H1 (cell line): ENCODE measurements at regions not wholly inside any gene's neighbourhood (a gene's known extent, or its start where the extent isn't known, plus 50 kb on each side); places are given as distances from the start of the nearest gene placed in this dataset.

ENCODE experiments used
- CTCF ChIA-PET: fragments of 300-600 bp; sonication (Branson Sonifier 250); formaldehyde crosslinking; loops from one replicate; lab custom pipeline; 2021; ENCODE audit not compliant: partially characterized antibody; lab: Charles Lee
- POLR2A ChIA-PET: fragments of 300-600 bp; sonication (Branson Sonifier 250); formaldehyde crosslinking; loops from one replicate; lab custom pipeline; 2021; ENCODE audit warnings: inconsistent platforms; ENCODE audit not compliant: partially characterized antibody; lab: Charles Lee
- DNase-seq, 2 experiments: peaks; one replicate each; pipeline versions ENCODE4 v3.0.0 to v3.0.0-alpha.2; 2010 to 2022; ENCODE audit warnings: low spot score in 2 of 2, low read depth in 1 of 2, mixed read lengths in 1 of 2
- FAIRE-seq: peaks from 2 replicates; lab custom pipeline; 2011; peaks lifted over from hg19 to GRCh38; lab: Jason Lieb, UNC
- H2AFZ ChIP-seq: 2 replicates; pipeline ENCODE4 v1.8.1; 2012; ENCODE audit warnings: low read length, inconsistent platforms
- H2AK5ac ChIP-seq: 2 replicates; pipeline ENCODE4 v1.6.1; 2013; ENCODE audit warnings: low read depth, low read length
- H2BK120ac ChIP-seq: replicated peaks from 2 replicates; pipeline ENCODE3; 2013; ENCODE audit warnings: low read depth, low read length, inconsistent platforms
- H2BK12ac ChIP-seq: 2 replicates; pipeline ENCODE4 v1.6.1; 2013; ENCODE audit warnings: low read depth, low read length
- H2BK15ac ChIP-seq: 2 replicates; pipeline ENCODE4 v1.6.1; 2013; ENCODE audit warnings: low read length
- H2BK20ac ChIP-seq: 2 replicates; pipeline ENCODE4 v1.6.1; 2013; ENCODE audit warnings: low read length
- H2BK5ac ChIP-seq: 2 replicates; pipeline ENCODE4 v1.6.1; 2013; ENCODE audit warnings: low read depth, low read length
- H3K14ac ChIP-seq: 2 replicates; pipeline ENCODE4 v1.6.1; 2013; ENCODE audit warnings: inconsistent platforms; ENCODE audit not compliant: insufficient read length
- H3K18ac ChIP-seq: 2 replicates; pipeline ENCODE4 v1.6.1; 2013; ENCODE audit warnings: low read length; ENCODE audit errors: extremely low read depth
- H3K23ac ChIP-seq: 2 replicates; pipeline ENCODE4 v1.6.1; 2013; ENCODE audit warnings: inconsistent platforms; ENCODE audit not compliant: insufficient read length
- H3K23me2 ChIP-seq: 2 replicates; pipeline ENCODE4 v1.6.1; 2013; ENCODE audit warnings: low read depth, low read length
- H3K27ac ChIP-seq: 2 replicates; pipeline ENCODE4 v1.6.1; 2011; ENCODE audit warnings: low read depth, low read length, inconsistent platforms
- H3K27me3 ChIP-seq, 4 experiments: replicated peaks in 1 of 4; 1 replicate in 1 of 4; 2 replicates in 3 of 4; pipeline versions ENCODE4 v1.6.1 to v1.8.1; 2011 to 2013; ENCODE audit warnings: low read length in 3 of 4, mild to moderate bottlenecking in 3 of 4, inconsistent platforms in 2 of 4, mixed read lengths in 2 of 4, moderate library complexity in 1 of 4; ENCODE audit not compliant: control insufficient read depth in 3 of 4, insufficient read depth in 3 of 4; ENCODE audit errors: extremely low read depth in 1 of 4
- H3K36me3 ChIP-seq, 4 experiments: 2 replicates each; pipeline versions ENCODE4 v1.6.1 to v1.8.1; 2011 to 2013; ENCODE audit warnings: mild to moderate bottlenecking in 4 of 4, low read length in 3 of 4, moderate library complexity in 2 of 4, control low read depth in 1 of 4, inconsistent platforms in 1 of 4; ENCODE audit not compliant: insufficient read depth in 4 of 4, control insufficient read depth in 2 of 4
- H3K4ac ChIP-seq: replicated peaks from 2 replicates; pipeline ENCODE3; 2013; ENCODE audit warnings: low read length, low read depth, mixed read lengths, inconsistent platforms; ENCODE audit not compliant: insufficient read length
- H3K4me1 ChIP-seq, 4 experiments: replicated peaks in 1 of 4; 1 replicate in 1 of 4; 2 replicates in 3 of 4; pipeline versions ENCODE4 v1.6.1 to v1.8.1; 2011 to 2013; ENCODE audit warnings: low read length in 3 of 4, inconsistent platforms in 2 of 4, mixed read lengths in 1 of 4; ENCODE audit not compliant: insufficient read depth in 4 of 4, control insufficient read depth in 3 of 4
- H3K4me2 ChIP-seq, 2 experiments: 2 replicates each; pipeline versions ENCODE4 v1.6.1 to v1.8.1; 2011 to 2013; ENCODE audit warnings: low read depth in 2 of 2, low read length in 2 of 2, control low read depth in 1 of 2, inconsistent platforms in 1 of 2, mild to moderate bottlenecking in 1 of 2; ENCODE audit not compliant: insufficient read depth in 1 of 2
- H3K4me3 ChIP-seq, 4 experiments: fragments of 200-600, 300-600 bp in 1 of 4; sonication (generic), shearing (Covaris generic), sonication (Bioruptor Twin) in 1 of 4; 2 replicates each; pipeline versions ENCODE4 v1.5.1 to v1.8.1; 2011 to 2016; ENCODE audit warnings: low read length in 4 of 4, low read depth in 3 of 4, control low read depth in 2 of 4, inconsistent platforms in 2 of 4, mild to moderate bottlenecking in 2 of 4, mixed read lengths in 1 of 4, moderate library complexity in 1 of 4; ENCODE audit not compliant: insufficient read depth in 2 of 4; ENCODE audit errors: extremely low read depth in 1 of 4
- H3K56ac ChIP-seq: replicated peaks from 2 replicates; pipeline ENCODE3; 2013; ENCODE audit warnings: low read depth, mild to moderate bottlenecking, mixed read lengths, low read length, inconsistent platforms; ENCODE audit not compliant: insufficient read length
- H3K79me1 ChIP-seq: 2 replicates; pipeline ENCODE4 v1.6.1; 2013; ENCODE audit warnings: low read depth, low read length, control low read depth
- H3K79me2 ChIP-seq, 2 experiments: 2 replicates each; pipeline versions ENCODE4 v1.6.1 to v1.8.1; 2012 to 2013; ENCODE audit warnings: low read length in 2 of 2, mild to moderate bottlenecking in 2 of 2, inconsistent platforms in 1 of 2; ENCODE audit not compliant: insufficient read depth in 2 of 2, control insufficient read depth in 1 of 2
- H3K9ac ChIP-seq, 4 experiments: replicated peaks in 1 of 4; 1 replicate in 1 of 4; 2 replicates in 3 of 4; pipeline versions ENCODE4 v1.6.1 to v1.8.1; 2011 to 2013; ENCODE audit warnings: low read depth in 3 of 4, low read length in 3 of 4, control low read depth in 2 of 4, mild to moderate bottlenecking in 2 of 4, moderate library complexity in 2 of 4, inconsistent platforms in 1 of 4; ENCODE audit errors: extremely low read depth in 1 of 4
- H3K9me3 ChIP-seq, 2 experiments: 2 replicates each; pipeline versions ENCODE4 v1.6.1 to v1.8.1; 2012 to 2013; ENCODE audit warnings: mild to moderate bottlenecking in 2 of 2, moderate library complexity in 2 of 2, control low read depth in 1 of 2, inconsistent platforms in 1 of 2, low read depth in 1 of 2, low read length in 1 of 2, mixed read lengths in 1 of 2; ENCODE audit not compliant: insufficient read depth in 2 of 2
- H4K20me1 ChIP-seq, 2 experiments: replicated peaks in 1 of 2; 2 replicates each; pipeline versions ENCODE3 to v1.8.1; 2011 to 2013; ENCODE audit warnings: inconsistent platforms in 2 of 2, low read length in 2 of 2, mild to moderate bottlenecking in 1 of 2; ENCODE audit not compliant: insufficient read depth in 2 of 2, control insufficient read depth in 1 of 2
- H4K5ac ChIP-seq: 2 replicates; pipeline ENCODE4 v1.6.1; 2013; ENCODE audit warnings: low read length, low read depth, mixed read lengths, inconsistent platforms; ENCODE audit not compliant: insufficient read length
- H4K8ac ChIP-seq: 2 replicates; pipeline ENCODE4 v1.8.0; 2013; ENCODE audit warnings: mild to moderate bottlenecking, moderate library complexity, low read length, inconsistent platforms; ENCODE audit not compliant: insufficient read depth; ENCODE audit errors: extremely low read depth
- H4K91ac ChIP-seq: replicated peaks from 2 replicates; pipeline ENCODE3; 2013; ENCODE audit warnings: low read length, mixed read lengths, inconsistent platforms; ENCODE audit not compliant: insufficient read length
- POLR2A ChIP-seq, 2 experiments: IDR thresholded peaks; 1 replicate in 1 of 2; 2 replicates in 1 of 2; pipeline ENCODE4 v1.6.1; 2011; ENCODE audit warnings: low read depth in 2 of 2, low read length in 2 of 2, mild to moderate bottlenecking in 2 of 2; ENCODE audit errors: control extremely low read depth in 1 of 2
- WGBS, 2 experiments: shearing (Covaris generic) in 1 of 2; methylation state at CpG; one replicate each; pipeline versions ENCODE4 v1.1.6 to v1.1.7; 2013 to 2015; ENCODE audit warnings: low lambda C conversion rate in 2 of 2, mixed read lengths in 2 of 2, inconsistent platforms in 1 of 2, low coverage in 1 of 2, missing lambda C conversion rate in 1 of 2; ENCODE audit not compliant: insufficient replicate concordance in 2 of 2, insufficient coverage in 1 of 2, insufficient read length in 1 of 2; ENCODE audit errors: extremely low coverage in 1 of 2, missing lambda C conversion rate in 1 of 2; 5-methylcytosine and 5-hydroxymethylcytosine counted together

GRCh38 chr2:8251856-8252255 is 430.0 kb upstream of the ID2 start:
- Histone ChIP-seq H3K56ac (no peak overlapping the region), H3K79me1 (no peaks in the 10 kb centered on the region), H3K4me1 (peaks cover 3 to 12% (median 12%) of the 10 kb centered on the region in 4 experiments), H2BK5ac (no peak overlapping the region), H3K23ac (no peak overlapping the region), H4K91ac (no peak overlapping the region), H3K14ac (no peak overlapping the region), H3K9me3 (peaks cover 7 to 14% of the 10 kb centered on the region in 2 experiments), H3K9ac (no peak overlapping the region), H4K8ac (no peak overlapping the region), H3K4me2 (no peak overlapping the region), H3K79me2 (no peaks in the 10 kb centered on the region), H3K18ac (no peak overlapping the region), H3K27ac (no peak overlapping the region), H2BK120ac (no peak overlapping the region), H3K23me2 (no peaks in the 10 kb centered on the region), H3K4me3 (no peak overlapping the region), H4K5ac (no peak overlapping the region), H2AFZ (no peak overlapping the region), H4K20me1 (no peaks in the 10 kb centered on the region), H2BK15ac (no peak overlapping the region), H3K27me3 (no peaks in the 10 kb centered on the region; a peak in 2 of 7 replicates), H3K36me3 (no peaks in the 10 kb centered on the region), H2BK20ac (no peak overlapping the region), H2BK12ac (no peak overlapping the region), H3K4ac (no peak overlapping the region), H2AK5ac (no peak overlapping the region)
- FAIRE-seq (no peak), DNase-seq (no peak)
- POLR2A ChIA-PET, result no interaction called here
- 96% methylated on average over 7 of the region's 7 CpGs; no CpG with 5 or more reads in 1 of the 2 experiments for WGBS, 2 experiments
- CTCF ChIA-PET, result interaction anchor here (1.0 to 1.9 kb wide), 4 partner anchors 9 to 433 kb away, joined by 3 to 4 read pairs (median 4); no protein-coding TSS in a partner anchor
- no peak for TF ChIP-seq POLR2A (IDR thresholded peaks at IDR 0.05; ENCODE audit: control extremely low read depth in 1 of 2, low read depth in 2 of 2, low read length in 2 of 2)
